ENCODE measurements at regions not wholly inside any gene's neighbourhood (a gene's known extent, or its start where the extent isn't known, plus 50 kb on each side); places are given as distances from the start of the nearest gene placed in this dataset.

DNA sequence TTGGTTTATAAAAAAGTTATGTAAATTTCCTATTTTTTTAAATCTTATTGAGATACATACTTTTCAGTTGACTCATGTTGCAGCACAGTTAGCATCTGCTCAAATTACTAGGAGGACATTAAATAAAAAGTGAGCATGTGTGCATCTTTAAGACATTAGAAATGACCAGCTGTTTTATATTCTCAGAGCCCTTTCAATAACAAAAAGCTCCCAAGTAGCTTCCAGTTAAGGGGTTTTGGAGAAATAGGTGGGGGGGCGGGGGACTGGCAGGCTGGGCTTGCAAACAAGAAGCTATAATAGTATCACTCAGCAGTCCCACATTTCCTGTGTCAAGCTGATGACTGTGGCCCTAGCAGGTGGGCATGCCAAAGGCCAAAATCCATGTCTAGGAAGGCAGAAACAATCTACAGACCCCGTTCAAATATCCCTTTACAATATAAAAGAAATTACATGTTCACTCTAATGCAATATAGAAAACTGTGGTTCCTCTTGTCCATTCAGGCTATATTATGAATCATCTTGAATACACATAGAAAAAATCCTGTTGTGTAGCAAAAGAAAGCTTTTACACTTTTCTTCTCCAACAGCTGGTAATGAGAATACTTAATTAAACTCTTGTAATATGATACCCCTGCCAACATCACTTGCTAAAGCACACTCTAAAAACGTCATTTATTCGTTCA, 1713.2 kb upstream of the SLC10A2 start:
- H3F3A ChIP-seq (replicated peaks; ENCODE audit: low read depth): no peaks in the 10 kb centered on the region
- peaks cover 6% of the 10 kb centered on the region; the same call in 1 of the 2 replicates for H3K9me2 ChIP-seq (ENCODE audit: insufficient read depth)
- no peaks in the 10 kb centered on the region; the same call in 1 of the 2 replicates for H3K36me3 ChIP-seq (ENCODE audit: insufficient read depth)
- TF ChIP-seq ZNF462 (CRISPR knock-in tag; IDR thresholded peaks at IDR 0.05) (no peak), ETS1 (IDR thresholded peaks at IDR 0.05) (no peak)
- peaks cover 16% of the 10 kb centered on the region for H3K4me1 ChIP-seq (ENCODE audit: insufficient read depth)
- Mint-ChIP-seq H3K4me3 (no peak overlapping the region), H3K27ac (0 out of 2 replicates have a peak overlapping the region, but pooled peaks have one; percentile 48), H3K27me3 (ENCODE audit: insufficient read depth, low read depth, poor library complexity) (no peaks in the 10 kb centered on the region), H3K36me3 (ENCODE audit: low read depth) (peaks cover 21% of the 10 kb centered on the region), H3K4me1 (peaks cover 21% of the 10 kb centered on the region; the same call in 2 of the 3 replicates), H3K9me3 (peaks cover 10% of the 10 kb centered on the region; the same call in 2 of the 3 replicates)
- peak; percentile 35 for DNase-seq (ENCODE audit: low spot score)
- peak; percentile 64 for ATAC-seq
- no peaks in the 10 kb centered on the region for H3K79me2 ChIP-seq (replicated peaks; ENCODE audit: insufficient read depth)
- H3K27ac ChIP-seq (ENCODE audit: low read depth): no peak overlapping the region
- no peaks in the 10 kb centered on the region for H4K20me1 ChIP-seq (replicated peaks; ENCODE audit: insufficient read depth)
- no peak overlapping the region for H2AFZ ChIP-seq
- H3K4me3 ChIP-seq: no peak overlapping the region
- peak overlapping the region; percentile 71 for H3K4me2 ChIP-seq
- H3K27me3 ChIP-seq (ENCODE audit: insufficient read depth): no peaks in the 10 kb centered on the region

DNA sequence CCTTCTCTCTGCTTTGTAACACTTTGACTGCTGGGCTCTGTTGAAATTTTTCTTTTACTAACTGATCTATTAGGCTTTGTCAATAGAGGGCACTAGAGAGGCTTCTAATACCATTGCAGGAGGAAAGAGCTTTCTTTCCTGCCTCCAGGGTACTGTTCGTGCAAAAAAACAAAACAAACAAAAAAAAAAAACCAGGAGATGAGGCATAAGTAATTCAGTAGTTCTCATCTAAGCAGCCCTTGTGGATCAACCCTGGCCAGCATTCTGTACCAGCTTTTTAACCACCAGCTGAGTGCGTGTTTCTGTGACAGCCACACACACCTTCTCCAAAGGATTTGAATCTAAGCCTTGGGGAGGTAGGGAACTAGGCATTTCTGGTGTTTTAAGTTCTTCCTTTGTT, 1707.6 kb upstream of the SLC10A2 start:
- no peaks in the 10 kb centered on the region for H3K79me2 ChIP-seq (replicated peaks; ENCODE audit: insufficient read depth)
- no peaks in the 10 kb centered on the region for H3F3A ChIP-seq (replicated peaks; ENCODE audit: low read depth)
- Mint-ChIP-seq H3K4me3 (no peak overlapping the region), H3K4me1 (peaks cover 10% of the 10 kb centered on the region; the same call in 2 of the 3 replicates), H3K9me3 (peaks cover 7% of the 10 kb centered on the region; the same call in 2 of the 3 replicates), H3K27ac (no peak overlapping the region), H3K27me3 (ENCODE audit: insufficient read depth, low read depth, poor library complexity) (no peaks in the 10 kb centered on the region), H3K36me3 (ENCODE audit: low read depth) (peaks cover 10% of the 10 kb centered on the region; the same call in 2 of the 3 replicates)
- peaks cover 1% of the 10 kb centered on the region; the same call in 1 of the 2 replicates for H3K4me1 ChIP-seq (ENCODE audit: insufficient read depth)
- H3K4me2 ChIP-seq: no peak overlapping the region
- H3K27ac ChIP-seq (ENCODE audit: low read depth): no peak overlapping the region
- H4K20me1 ChIP-seq (replicated peaks; ENCODE audit: insufficient read depth): no peaks in the 10 kb centered on the region
- peak; percentile 86 for DNase-seq (ENCODE audit: low spot score)
- H3K27me3 ChIP-seq (ENCODE audit: insufficient read depth): no peaks in the 10 kb centered on the region
- ATAC-seq: peak; percentile 67
- TF ChIP-seq NANOG (IDR thresholded peaks at IDR 0.05; ENCODE audit: borderline replicate concordance) (no peak), CTCF (conservative IDR thresholded peaks at IDR 0.05; ENCODE audit: low read depth in 2 of 2) (peak; percentile 61 to 71), JUNB (IDR thresholded peaks at IDR 0.05; ENCODE audit: unreplicated experiment) (no peak), POLR2AphosphoS5 (IDR thresholded peaks at IDR 0.05; ENCODE audit: low read depth) (no peak), EZH2phosphoT487 (IDR thresholded peaks at IDR 0.05; ENCODE audit: unreplicated experiment) (no peak), CREB1 (CRISPR knock-in tag; IDR thresholded peaks at IDR 0.05; ENCODE audit: low read depth) (no peak)
- H3K36me3 ChIP-seq (ENCODE audit: insufficient read depth): no peaks in the 10 kb centered on the region
- no peaks in the 10 kb centered on the region; the same call in 1 of the 2 replicates for H3K9me2 ChIP-seq (ENCODE audit: insufficient read depth)
- H3K4me3 ChIP-seq: no peak overlapping the region
- peak overlapping the region; percentile 19; the same call in 1 of the 2 replicates for H2AFZ ChIP-seq

Data from GM23338 (cell line).